Nephron progenitor cell (in vitro differentiated cells): ENCODE measurements at regions not wholly inside any gene's neighbourhood (a gene's known extent, or its start where the extent isn't known, plus 50 kb on each side); places are given as distances from the start of the nearest gene placed in this dataset.

Experiments
- DNase-seq: peaks from one replicate; pipeline ENCODE4 v3.0.0; 2021
- H3K27ac Mint-ChIP-seq: 2 replicates; pipeline ENCODE4 v1.8.0; 2021; ENCODE audit warnings: mild to moderate bottlenecking, moderate library complexity, mixed read lengths
- H3K27me3 Mint-ChIP-seq: 2 replicates; pipeline ENCODE4 v1.8.0; 2021; ENCODE audit warnings: mild to moderate bottlenecking, low read depth, mixed read lengths; ENCODE audit not compliant: poor library complexity
- H3K36me3 Mint-ChIP-seq: 2 replicates; pipeline ENCODE4 v1.8.0; 2021; ENCODE audit warnings: low read depth, mixed read lengths
- H3K4me1 Mint-ChIP-seq: 2 replicates; pipeline ENCODE4 v1.8.0; 2021; ENCODE audit warnings: mixed read lengths
- H3K4me3 Mint-ChIP-seq: 2 replicates; pipeline ENCODE4 v1.8.0; 2021; ENCODE audit warnings: mild to moderate bottlenecking, moderate library complexity, mixed read lengths
- H3K9me3 Mint-ChIP-seq: 2 replicates; pipeline ENCODE4 v1.8.0; 2021; ENCODE audit warnings: mild to moderate bottlenecking, moderate library complexity, mixed read lengths
- CTCF ChIP-seq: fragments of 200-600 bp; sonication (generic); IDR thresholded peaks from 2 replicates; pipeline ENCODE4 v1.5.0; 2021; ENCODE audit warnings: antibody characterized with exemption

- H3K36me3 Mint-ChIP-seq = no peaks in the 10 kb centered on the region
- H3K9me3 Mint-ChIP-seq = no peaks in the 10 kb centered on the region
- no peak overlapping the region for H3K27ac Mint-ChIP-seq
- no peak for TF ChIP-seq CTCF
- H3K27me3 Mint-ChIP-seq = peaks cover 10% of the 10 kb centered on the region
- peaks cover 13% of the 10 kb centered on the region for H3K4me1 Mint-ChIP-seq
- no peak overlapping the region for H3K4me3 Mint-ChIP-seq
- DNase-seq = no peak
Measured at GRCh38 chr13:40273253-40274025, 393.0 kb downstream of the FOXO1 start.

GRCh38 chr13:40274103-40274502 is 392.3 kb downstream of the FOXO1 start:
- Mint-ChIP-seq H3K4me1 (peaks cover 13% of the 10 kb centered on the region), H3K36me3 (no peaks in the 10 kb centered on the region), H3K9me3 (no peaks in the 10 kb centered on the region), H3K4me3 (no peak overlapping the region), H3K27me3 (peaks cover 10% of the 10 kb centered on the region), H3K27ac (no peak overlapping the region)
- DNase-seq = no peak
- TF ChIP-seq CTCF = no peak

- Mint-ChIP-seq H3K4me3 (no peak overlapping the region), H3K36me3 (no peaks in the 10 kb centered on the region), H3K27ac (peak overlapping the region; percentile 21), H3K9me3 (no peaks in the 10 kb centered on the region), H3K4me1 (peaks cover 7% of the 10 kb centered on the region), H3K27me3 (peaks cover 10% of the 10 kb centered on the region)
- no peak for DNase-seq
- no peak for TF ChIP-seq CTCF
Measured at GRCh38 chr13:40275155-40275554, 391.3 kb downstream of the FOXO1 start.

GRCh38 chr13:40275636-40276035 is 390.8 kb downstream of the FOXO1 start:
- Mint-ChIP-seq H3K9me3 (no peaks in the 10 kb centered on the region), H3K4me1 (peaks cover 7% of the 10 kb centered on the region), H3K27me3 (peaks cover 10% of the 10 kb centered on the region), H3K27ac (peak overlapping the region; percentile 21), H3K36me3 (no peaks in the 10 kb centered on the region), H3K4me3 (no peak overlapping the region)
- TF ChIP-seq CTCF = no peak
- no peak for DNase-seq

GRCh38 chr13:40283666-40284065 is 382.8 kb downstream of the FOXO1 start:
- Mint-ChIP-seq H3K27ac (no peak overlapping the region), H3K9me3 (no peaks in the 10 kb centered on the region), H3K27me3 (no peaks in the 10 kb centered on the region), H3K4me3 (no peak overlapping the region), H3K4me1 (no peaks in the 10 kb centered on the region), H3K36me3 (no peaks in the 10 kb centered on the region)
- DNase-seq = no peak
- no peak for TF ChIP-seq CTCF

- H3K36me3 Mint-ChIP-seq = no peaks in the 10 kb centered on the region
Measured at GRCh38 chr13:40285634-40286033, 380.8 kb downstream of the FOXO1 start.

More at GRCh38 chr13:40285634-40286033, 380.8 kb downstream of the FOXO1 start:
- no peak overlapping the region for H3K4me3 Mint-ChIP-seq
- no peaks in the 10 kb centered on the region for H3K9me3 Mint-ChIP-seq
- no peak for TF ChIP-seq CTCF
- no peaks in the 10 kb centered on the region for H3K27me3 Mint-ChIP-seq
- DNase-seq = no peak
- H3K4me1 Mint-ChIP-seq = no peaks in the 10 kb centered on the region
- H3K27ac Mint-ChIP-seq = no peak overlapping the region
